ENCODE measurements at regions not wholly inside any gene's neighbourhood (a gene's known extent, or its start where the extent isn't known, plus 50 kb on each side); places are given as distances from the start of the nearest gene placed in this dataset.

- TF ChIP-seq CTCF (IDR thresholded peaks at IDR 0.05) (no peak), POLR2A (IDR thresholded peaks at IDR 0.05) (no peak), EP300 (IDR thresholded peaks at IDR 0.05) (no peak), POLR2AphosphoS5 (IDR thresholded peaks at IDR 0.05) (no peak)
Observed at GRCh38 chr5:66299463-66299862, 155.4 kb downstream of the SREK1 start.

All from upper lobe of left lung (tissue), 4 donors.